ENCODE measurements at regions not wholly inside any gene's neighbourhood (a gene's known extent, or its start where the extent isn't known, plus 50 kb on each side); places are given as distances from the start of the nearest gene placed in this dataset.

GRCh38 chr15:37695719-37696118, 238.7 kb upstream of the TMCO5A start:
- peak; percentile 23 to 30 for DNase-seq (ENCODE audit: low read depth in 2 of 2)

- DNase-seq (ENCODE audit: low read depth in 2 of 2): no peak
These were observed 235.8 kb upstream of the TMCO5A start for GRCh38 chr15:37698679-37699078.

GRCh38 chr15:37701230-37701629, 233.2 kb upstream of the TMCO5A start:
- no peak for DNase-seq (ENCODE audit: low read depth in 2 of 2)

GRCh38 chr15:37709669-37710068, 224.8 kb upstream of the TMCO5A start:
- DNase-seq (ENCODE audit: low read depth in 2 of 2): no peak

DNA sequence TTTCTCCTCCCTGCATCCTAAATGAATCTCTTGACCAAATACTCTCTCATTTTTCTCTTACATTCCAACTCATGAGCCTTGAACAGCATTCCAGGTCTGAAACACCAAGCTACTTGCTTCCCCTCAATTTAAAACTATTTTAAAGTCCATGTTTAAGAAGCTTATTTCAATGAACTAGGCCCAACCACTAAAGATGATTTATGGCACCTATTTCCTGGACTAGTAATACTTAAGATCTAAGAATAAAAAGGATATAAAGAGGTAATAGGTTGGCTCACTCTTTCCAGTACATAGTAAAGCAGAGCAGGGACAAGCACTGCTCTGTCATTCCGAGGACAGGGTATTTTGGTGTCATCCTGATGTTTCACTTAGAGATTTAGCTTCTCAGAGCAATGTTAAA, 219.3 kb upstream of the TMCO5A start:
- no peak for DNase-seq (ENCODE audit: low read depth in 2 of 2)

GRCh38 chr15:37720267-37720666, 214.2 kb upstream of the TMCO5A start:
- DNase-seq (ENCODE audit: low read depth in 2 of 2): no peak

- no peak for DNase-seq (ENCODE audit: low read depth in 2 of 2)
These were observed 203.2 kb upstream of the TMCO5A start for GRCh38 chr15:37731146-37731746.

GRCh38 chr15:37733628-37734027, 200.8 kb upstream of the TMCO5A start:
- DNase-seq (ENCODE audit: low read depth in 2 of 2): no peak

- no peak for DNase-seq (ENCODE audit: low read depth in 2 of 2)
These were observed 193.8 kb upstream of the TMCO5A start for GRCh38 chr15:37740623-37741141.

- no peak for DNase-seq (ENCODE audit: low read depth in 2 of 2)
These were observed 190.6 kb upstream of the TMCO5A start for GRCh38 chr15:37743826-37744225.

- DNase-seq (ENCODE audit: low read depth in 2 of 2): no peak
These were observed 189.9 kb upstream of the TMCO5A start for GRCh38 chr15:37744521-37744920.

GRCh38 chr15:37751401-37751800, 183.0 kb upstream of the TMCO5A start:
- no peak for DNase-seq (ENCODE audit: low read depth in 2 of 2)

DNA sequence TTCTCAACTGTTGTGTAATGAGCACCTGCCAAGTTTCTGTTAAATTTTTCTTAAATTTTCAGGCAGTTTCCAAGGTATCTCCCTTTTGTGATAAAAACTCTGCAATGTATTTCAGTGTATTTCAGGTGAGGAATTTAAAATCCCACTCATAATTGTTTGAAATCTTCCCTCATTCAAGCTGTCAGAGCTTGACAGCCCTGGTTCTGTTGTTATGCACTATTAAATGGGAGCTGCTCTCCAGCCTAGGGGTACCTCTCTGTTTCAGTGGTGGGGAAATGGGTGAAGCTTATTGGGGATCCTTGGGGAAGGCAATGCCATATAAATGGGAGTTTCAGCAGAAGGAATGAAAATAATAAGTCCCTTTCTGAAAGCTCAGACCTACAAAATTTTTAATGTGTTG, 178.0 kb upstream of the TMCO5A start:
- no peak for DNase-seq (ENCODE audit: low read depth in 2 of 2)

DNA sequence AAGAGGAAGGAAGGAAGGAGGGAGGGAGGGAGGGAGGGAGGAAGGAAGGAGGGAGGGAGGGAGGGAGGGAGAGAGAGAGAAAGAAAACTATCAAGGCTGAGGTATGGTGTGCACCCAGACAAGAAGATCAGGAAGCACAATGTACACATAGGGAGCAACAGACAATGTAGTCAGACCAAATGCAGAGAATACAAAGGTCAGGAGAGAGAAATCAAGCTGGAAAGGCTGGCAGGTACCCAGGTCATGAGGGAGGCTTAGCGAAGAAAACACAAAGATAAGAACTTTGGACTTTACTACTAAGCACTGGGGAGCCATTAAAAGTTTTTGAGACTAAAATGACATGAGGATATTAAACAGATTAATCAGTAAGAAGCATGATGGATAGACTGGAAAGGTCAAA, 176.0 kb upstream of the TMCO5A start:
- DNase-seq (ENCODE audit: low read depth in 2 of 2): no peak

GRCh38 chr15:37764733-37765191, 169.7 kb upstream of the TMCO5A start:
- DNase-seq (ENCODE audit: low read depth in 2 of 2): peak; percentile 42 to 46

GRCh38 chr15:37765786-37766185, 168.7 kb upstream of the TMCO5A start:
- DNase-seq (ENCODE audit: low read depth in 2 of 2): no peak

GRCh38 chr15:37767841-37768455, 166.5 kb upstream of the TMCO5A start:
- DNase-seq (ENCODE audit: low read depth in 2 of 2): no peak

GRCh38 chr15:37771465-37771864, 163.0 kb upstream of the TMCO5A start:
- no peak for DNase-seq (ENCODE audit: low read depth in 2 of 2)

DNA sequence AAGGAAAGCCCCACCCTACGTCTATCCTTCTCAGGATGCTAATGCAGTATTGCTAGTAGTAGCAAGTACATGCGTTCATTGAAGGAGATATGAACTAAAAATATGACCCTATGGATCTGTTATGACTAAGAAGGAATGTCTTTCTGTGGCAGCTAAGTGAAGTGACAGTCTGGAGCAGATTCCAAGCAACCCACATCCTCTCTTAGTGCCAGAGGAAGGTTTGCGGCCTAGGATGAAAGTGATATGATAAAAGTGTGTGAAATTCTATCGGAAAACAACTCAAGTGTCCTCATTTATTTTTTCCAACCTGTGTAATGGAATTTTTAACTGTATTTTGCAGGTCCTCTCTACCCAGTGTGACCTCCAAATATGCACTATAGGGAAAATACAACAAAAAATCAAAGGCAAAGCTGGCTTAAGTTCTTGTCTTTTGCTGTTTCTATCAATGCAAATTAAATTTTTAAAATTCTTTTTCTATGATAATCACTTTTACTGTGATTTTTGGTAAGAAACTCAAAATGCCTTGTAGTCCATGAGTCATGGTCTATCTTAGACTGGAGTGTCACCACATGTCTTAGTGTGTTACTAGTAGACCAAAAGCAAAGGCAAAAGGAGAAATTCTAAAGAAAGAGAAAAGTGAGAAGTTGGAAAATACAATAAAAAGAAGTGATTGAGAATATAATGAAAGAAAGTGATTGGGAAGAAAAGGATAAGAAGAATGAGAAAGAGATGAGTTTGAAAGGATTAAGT, 161.2 kb upstream of the TMCO5A start:
- DNase-seq (ENCODE audit: low read depth in 2 of 2): peak; percentile 67 to 68

DNA sequence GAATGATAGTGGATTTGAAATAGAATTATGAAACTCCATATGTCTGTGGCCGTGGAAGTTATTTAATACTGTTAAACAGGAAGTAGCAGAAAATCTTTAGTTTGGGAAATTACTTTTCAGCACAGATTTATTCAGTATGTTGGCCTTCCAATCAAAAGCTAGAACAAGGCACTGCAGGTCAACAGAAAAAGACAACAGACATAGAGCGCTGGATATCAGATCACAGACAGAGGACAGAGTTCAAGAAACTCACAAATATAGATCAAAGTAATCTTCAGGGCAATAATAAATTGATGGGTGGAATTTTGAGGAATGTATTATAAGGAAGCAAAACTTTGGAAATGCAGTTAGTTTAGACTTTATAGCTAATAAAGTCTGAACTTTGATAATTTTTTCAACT, 159.5 kb upstream of the TMCO5A start:
- DNase-seq (ENCODE audit: low read depth in 2 of 2): no peak

GRCh38 chr15:37777006-37777405, 157.4 kb upstream of the TMCO5A start:
- no peak for DNase-seq (ENCODE audit: low read depth in 2 of 2)

DNA sequence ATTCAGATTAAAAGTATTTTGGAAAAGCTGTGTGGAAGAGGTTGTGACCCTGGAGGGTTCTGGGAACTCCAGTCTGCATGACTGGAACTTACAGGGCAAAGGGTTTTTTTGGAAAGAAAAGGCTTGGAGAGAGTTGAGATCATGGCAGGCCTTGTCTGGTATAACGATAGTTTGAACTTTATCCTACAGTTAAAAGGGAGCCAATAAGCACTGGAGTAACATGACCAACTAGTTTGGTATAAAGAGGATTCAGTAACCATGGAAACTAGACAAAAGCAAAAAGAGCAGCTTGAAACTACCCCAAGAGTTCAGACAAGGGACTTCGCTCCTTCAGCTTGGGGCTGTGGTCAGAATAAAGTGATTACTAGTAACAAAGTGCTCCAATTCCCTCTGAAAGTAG, 151.2 kb upstream of the TMCO5A start:
- DNase-seq (ENCODE audit: low read depth in 2 of 2): no peak

DNA sequence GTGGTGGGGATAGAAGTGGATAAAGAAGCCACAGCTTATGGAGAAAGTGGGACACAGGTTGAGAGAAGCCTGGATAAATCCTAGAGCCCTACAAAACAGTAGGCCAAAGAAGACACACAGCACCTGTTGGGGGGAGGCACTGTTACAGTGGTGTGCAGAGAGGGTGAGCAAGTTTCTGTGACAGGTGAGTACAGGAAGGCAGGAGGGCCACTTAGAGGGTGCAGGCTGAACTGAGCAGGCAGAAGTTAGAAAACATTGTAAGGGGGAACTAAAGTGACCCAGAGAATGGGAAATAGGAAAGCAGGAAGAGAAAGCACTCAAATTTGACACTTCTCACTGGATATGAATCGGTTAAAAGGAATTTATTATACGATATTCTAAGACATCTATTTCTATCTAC, 146.1 kb upstream of the TMCO5A start:
- DNase-seq (ENCODE audit: low read depth in 2 of 2): no peak

Measured in fibroblast of skin of left quadriceps (primary cell).